Naive thymus-derived CD8-positive, alpha-beta T cell (primary cell): ENCODE measurements at regions not wholly inside any gene's neighbourhood (a gene's known extent, or its start where the extent isn't known, plus 50 kb on each side); places are given as distances from the start of the nearest gene placed in this dataset.
A peak's percentile ranks its signal among the peaks of the same experiment; 100 is the strongest.
"Not testable (repeated sequence)": the region's sequence is repeated elsewhere in the genome, so short reads cannot be mapped to it uniquely, and the experiment has no call there.

Experiments
- ATAC-seq, 2 donors: fragments of 150-1000 bp; cut with Tn5 transposase in 1 of 2; sonication (Bioruptor Pico), chemical (Tn5 transposase) in 1 of 2; 1 replicate in 1 of 2; 2 replicates in 1 of 2; pipeline ENCODE4 v1.10.0; 2021; ENCODE audit warnings: mild to moderate bottlenecking in 2 of 2, moderate library complexity in 2 of 2
- POLR2A ChIA-PET: fragments of 350-600 bp; sonication (Branson Sonifier 250); formaldehyde crosslinking; loops from one replicate; lab custom pipeline; 2021; ENCODE audit warnings: antibody characterized with exemption; lab: Charles Lee
- DNase-seq, 10 donors: peaks; one replicate each; pipeline versions ENCODE4 v3.0.0 to v3.0.0-alpha.2; 2020 to 2022
- H3K27ac Mint-ChIP-seq, 10 donors: one replicate each; pipeline ENCODE4 v1.8.0; 2020 to 2022; ENCODE audit warnings: mild to moderate bottlenecking in 10 of 10, mixed read lengths in 10 of 10, moderate library complexity in 4 of 10, inconsistent platforms in 1 of 10
- H3K27me3 Mint-ChIP-seq, 5 donors: one replicate each; pipeline ENCODE4 v1.8.0; 2021 to 2022; ENCODE audit warnings: mixed read lengths in 5 of 5
- H3K36me3 Mint-ChIP-seq, 3 donors: one replicate each; pipeline ENCODE4 v1.8.0; 2020 to 2022; ENCODE audit warnings: mixed read lengths in 3 of 3, mild to moderate bottlenecking in 2 of 3, inconsistent platforms in 1 of 3
- H3K4me1 Mint-ChIP-seq, 4 donors: one replicate each; pipeline ENCODE4 v1.8.0; 2021 to 2022; ENCODE audit warnings: mixed read lengths in 4 of 4
- H3K4me3 Mint-ChIP-seq, 10 donors: one replicate each; pipeline ENCODE4 v1.8.0; 2020 to 2022; ENCODE audit warnings: mild to moderate bottlenecking in 10 of 10, mixed read lengths in 10 of 10, moderate library complexity in 6 of 10, inconsistent platforms in 1 of 10
- H3K9me3 Mint-ChIP-seq, 9 donors: one replicate each; pipeline ENCODE4 v1.8.0; 2020 to 2022; ENCODE audit warnings: mixed read lengths in 9 of 9, mild to moderate bottlenecking in 3 of 9, inconsistent platforms in 1 of 9, moderate library complexity in 1 of 9

DNA sequence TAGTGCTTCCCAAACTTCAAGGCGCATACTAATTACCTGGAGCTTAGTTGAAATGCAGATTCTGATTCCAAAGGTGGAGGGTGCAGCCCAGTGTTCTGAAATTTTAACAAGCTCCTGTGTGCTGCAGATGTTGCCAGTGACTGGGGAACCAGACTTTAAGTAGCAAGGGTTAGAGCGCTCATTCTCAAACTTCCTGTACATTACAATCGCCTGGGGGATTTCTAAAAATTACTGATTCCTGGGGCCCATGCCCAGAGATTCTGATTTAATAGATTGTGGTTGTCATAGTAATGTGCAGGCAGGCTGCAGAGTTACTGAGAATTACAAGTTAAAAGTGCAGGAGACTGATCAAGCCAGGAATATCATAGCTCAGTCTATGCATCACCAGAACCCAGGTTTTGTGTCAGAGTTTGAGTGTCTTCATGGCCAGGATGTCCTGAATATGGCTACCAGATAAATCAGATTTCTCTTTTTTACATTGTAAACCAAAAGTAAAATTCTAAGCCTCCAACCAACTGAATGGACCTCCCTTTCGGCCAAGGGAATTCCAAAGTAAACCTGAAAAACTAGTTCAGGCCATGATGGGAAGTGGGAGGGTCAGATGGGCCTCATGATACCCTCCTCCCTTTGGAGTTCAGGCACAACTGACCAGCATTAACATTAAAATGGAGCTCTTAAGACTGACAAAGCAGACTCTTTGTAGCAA, 121.6 kb downstream of the ATXN3L start:
- POLR2A ChIA-PET = no interaction called here
- ATAC-seq (no peak), DNase-seq (no peak)
- no peak overlapping the region for H3K27ac Mint-ChIP-seq
- no peaks in the 10 kb centered on the region for H3K36me3 Mint-ChIP-seq
- no peak overlapping the region for H3K4me3 Mint-ChIP-seq
- no peaks in the 10 kb centered on the region for H3K9me3 Mint-ChIP-seq
- no peaks in the 10 kb centered on the region for H3K27me3 Mint-ChIP-seq
- H3K4me1 Mint-ChIP-seq = peaks cover 0 to 4% (median 0%) of the 10 kb centered on the region in 4 donors

DNA sequence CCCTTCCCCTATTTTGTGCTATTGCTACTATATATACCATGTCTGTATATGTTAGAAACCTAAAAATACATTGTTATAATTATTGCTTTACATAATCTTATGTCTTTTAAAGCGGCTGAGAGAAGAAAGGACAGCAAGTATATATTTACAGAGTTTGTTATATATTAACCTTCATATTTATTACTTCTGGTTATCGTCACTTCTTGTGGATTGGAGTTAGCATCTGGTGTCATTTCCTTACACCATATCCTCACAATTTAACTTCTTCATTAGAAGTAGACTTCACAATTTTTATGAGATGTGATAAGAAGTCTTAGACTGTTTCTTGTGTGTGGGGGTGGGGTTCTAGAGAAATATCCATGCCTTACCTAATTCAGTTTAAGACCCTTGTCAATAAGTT, 123.1 kb downstream of the ATXN3L start:
- no peak for ATAC-seq
- POLR2A ChIA-PET = no interaction called here
- DNase-seq = no peak
- Mint-ChIP-seq H3K27me3 (no peaks in the 10 kb centered on the region), H3K36me3 (no peaks in the 10 kb centered on the region), H3K4me1 (peaks cover 0 to 4% (median 0%) of the 10 kb centered on the region in 4 donors), H3K4me3 (no peak overlapping the region), H3K27ac (no peak overlapping the region), H3K9me3 (no peaks in the 10 kb centered on the region)

DNA sequence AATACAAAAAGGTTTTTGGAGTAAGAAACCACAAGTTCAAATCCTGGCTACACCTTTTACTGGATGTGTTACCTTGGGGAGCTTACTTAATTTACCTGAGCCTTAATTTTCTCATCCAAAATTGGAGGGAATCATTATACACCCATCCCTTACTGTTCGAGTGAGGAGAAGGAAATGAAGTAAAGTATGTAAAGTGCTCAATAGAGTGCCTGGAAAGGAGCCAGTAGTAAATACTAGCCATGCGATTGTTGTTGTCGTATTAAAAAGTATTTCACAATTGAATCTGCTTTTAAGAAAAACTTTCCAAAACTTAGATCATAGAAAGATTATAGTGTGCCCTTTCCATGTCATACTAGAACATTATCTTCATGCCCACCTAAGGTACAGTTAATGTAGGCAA, 124.5 kb downstream of the ATXN3L start:
- DNase-seq (no peak), ATAC-seq (no peak)
- H3K27ac Mint-ChIP-seq = no peak overlapping the region
- no peak overlapping the region for H3K4me3 Mint-ChIP-seq
- no peaks in the 10 kb centered on the region for H3K27me3 Mint-ChIP-seq
- no peaks in the 10 kb centered on the region for H3K9me3 Mint-ChIP-seq
- H3K36me3 Mint-ChIP-seq = no peaks in the 10 kb centered on the region
- H3K4me1 Mint-ChIP-seq = peaks cover 0 to 4% (median 0%) of the 10 kb centered on the region in 4 donors
- POLR2A ChIA-PET = no interaction called here

DNA sequence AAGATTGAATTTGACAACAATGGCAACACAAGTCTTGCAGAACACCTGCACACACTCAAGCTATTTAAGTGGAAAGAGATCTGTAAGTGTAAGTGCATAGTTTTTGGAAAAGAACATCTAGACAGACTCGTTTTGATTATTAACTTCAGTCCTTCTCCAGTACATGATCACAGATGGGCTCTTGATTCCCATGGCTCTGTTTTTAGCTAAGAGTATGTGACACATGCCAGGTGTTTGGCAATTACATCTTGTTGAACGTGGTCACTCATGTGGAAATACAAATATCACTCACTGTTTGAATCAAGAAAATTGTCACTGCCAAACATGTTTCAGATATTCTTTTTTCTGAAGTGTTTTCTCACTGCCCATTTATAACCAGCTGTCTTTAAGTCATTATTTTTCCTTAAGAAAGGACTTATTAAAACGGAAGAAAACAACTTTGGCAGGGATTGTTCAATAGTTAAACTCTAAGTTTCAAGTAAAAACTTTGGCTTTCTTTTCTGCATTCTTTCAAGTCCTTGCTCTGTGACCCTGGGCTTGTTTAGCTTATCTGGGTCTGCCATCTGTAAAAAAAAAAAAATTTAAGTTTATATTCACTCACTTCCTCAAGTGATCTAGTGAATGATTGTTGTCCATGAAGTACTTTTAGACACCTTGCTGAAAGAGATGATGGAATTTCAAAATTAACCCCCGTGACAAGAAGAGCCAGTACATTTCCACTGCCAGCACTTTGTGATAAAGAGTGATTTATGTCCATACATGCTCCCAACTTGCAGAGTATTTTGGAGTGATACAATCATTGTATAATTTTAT, 125.4 kb downstream of the ATXN3L start:
- Mint-ChIP-seq H3K9me3 (no peaks in the 10 kb centered on the region), H3K27me3 (no peaks in the 10 kb centered on the region), H3K4me1 (peaks cover 0 to 4% (median under 1%) of the 10 kb centered on the region in 4 donors), H3K4me3 (no peak overlapping the region), H3K27ac (no peak overlapping the region), H3K36me3 (no peaks in the 10 kb centered on the region)
- DNase-seq = no peak
- POLR2A ChIA-PET = no interaction called here
- no peak for ATAC-seq

DNA sequence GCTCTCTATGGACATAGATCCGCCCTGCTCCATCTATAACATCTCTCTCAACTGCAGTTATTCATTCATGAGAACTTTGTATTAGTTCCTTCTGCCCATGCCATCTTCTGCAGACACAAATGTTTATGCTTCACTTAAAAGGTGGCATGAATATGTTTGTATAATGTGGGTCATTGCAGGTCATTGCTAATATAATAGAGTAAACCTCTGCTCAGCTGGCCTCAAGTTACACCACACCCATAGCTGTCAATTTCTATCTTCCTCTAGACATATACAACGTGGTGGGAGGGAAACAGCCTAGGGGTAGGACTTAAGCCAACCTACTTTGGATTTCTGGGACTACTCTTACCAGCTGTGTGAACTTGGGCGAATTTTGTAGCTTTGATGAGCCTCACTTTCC, 129.8 kb downstream of the ATXN3L start:
- Mint-ChIP-seq H3K36me3 (peaks cover 0 to under 1% (median 0%) of the 10 kb centered on the region in 3 donors), H3K9me3 (peaks cover 0 to 6% (median 0%) of the 10 kb centered on the region in 9 donors), H3K4me3 (no peak overlapping the region), H3K4me1 (peaks cover 0 to 4% (median under 1%) of the 10 kb centered on the region in 4 donors), H3K27ac (no peak overlapping the region), H3K27me3 (no peaks in the 10 kb centered on the region)
- no peak for DNase-seq
- POLR2A ChIA-PET = no interaction called here
- no peak for ATAC-seq

DNA sequence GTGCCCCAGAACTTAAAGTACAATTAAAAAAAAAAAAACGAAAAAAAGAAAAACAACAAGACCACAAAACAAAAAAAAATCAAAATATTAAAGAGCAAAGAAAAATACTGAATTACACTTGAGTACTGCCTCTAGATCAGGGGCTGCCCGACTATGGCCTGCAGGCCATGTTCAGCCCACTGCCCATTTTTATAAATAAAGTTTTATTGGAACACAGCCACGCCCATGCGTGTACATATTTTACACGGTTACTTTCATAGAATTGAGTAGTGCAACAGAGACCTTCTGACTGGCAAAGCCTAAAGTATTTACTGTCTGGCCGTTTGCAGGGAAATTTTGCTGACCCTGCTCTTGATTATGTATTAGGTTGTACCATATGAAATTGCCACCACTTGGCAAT, 130.5 kb downstream of the ATXN3L start:
- H3K9me3 Mint-ChIP-seq = peaks cover 0 to 7% (median 3%) of the 10 kb centered on the region in 9 donors
- H3K4me3 Mint-ChIP-seq = no peak overlapping the region
- no peak overlapping the region for H3K27ac Mint-ChIP-seq
- H3K36me3 Mint-ChIP-seq = peaks cover 0 to 7% (median 0%) of the 10 kb centered on the region in 3 donors
- DNase-seq = no peak
- H3K27me3 Mint-ChIP-seq = no peaks in the 10 kb centered on the region
- POLR2A ChIA-PET = no interaction called here
- H3K4me1 Mint-ChIP-seq = peaks cover 0 to 4% (median under 1%) of the 10 kb centered on the region in 4 donors
- ATAC-seq = no peak

DNA sequence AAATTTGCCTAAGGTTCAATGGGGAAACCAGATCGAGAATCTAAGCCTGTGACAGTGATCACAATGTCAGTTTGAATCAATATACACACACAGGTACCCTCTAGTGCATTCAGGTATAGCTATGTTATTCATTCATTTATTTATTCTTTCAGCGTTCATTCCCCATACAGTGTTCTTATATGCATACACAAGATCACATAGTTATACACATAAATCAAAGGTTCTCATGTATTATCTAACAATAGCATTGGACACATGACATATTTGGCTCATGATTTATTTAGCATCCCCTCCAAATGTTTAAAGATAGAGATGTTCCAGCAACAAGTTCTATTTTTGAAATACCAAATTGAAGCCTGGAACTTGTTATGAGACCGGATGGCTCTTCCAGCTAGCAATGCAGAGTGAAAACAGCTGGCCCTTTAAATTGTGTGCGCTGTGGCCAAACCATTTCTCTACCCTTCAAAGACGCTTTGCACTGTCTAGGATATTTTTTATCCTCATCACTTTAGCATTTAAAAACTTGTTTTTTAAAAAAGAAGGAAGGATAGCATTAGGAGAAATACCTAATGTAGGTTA, 131.0 kb downstream of the ATXN3L start:
- Mint-ChIP-seq H3K9me3 (peaks cover 0 to 13% (median 7%) of the 10 kb centered on the region in 9 donors), H3K36me3 (peaks cover 0 to 12% (median 0%) of the 10 kb centered on the region in 3 donors), H3K27ac (no peak overlapping the region), H3K27me3 (no peaks in the 10 kb centered on the region), H3K4me3 (no peak overlapping the region), H3K4me1 (peaks cover 0 to 1% (median under 1%) of the 10 kb centered on the region in 4 donors)
- POLR2A ChIA-PET = no interaction called here
- DNase-seq = no peak
- ATAC-seq = no peak

DNA sequence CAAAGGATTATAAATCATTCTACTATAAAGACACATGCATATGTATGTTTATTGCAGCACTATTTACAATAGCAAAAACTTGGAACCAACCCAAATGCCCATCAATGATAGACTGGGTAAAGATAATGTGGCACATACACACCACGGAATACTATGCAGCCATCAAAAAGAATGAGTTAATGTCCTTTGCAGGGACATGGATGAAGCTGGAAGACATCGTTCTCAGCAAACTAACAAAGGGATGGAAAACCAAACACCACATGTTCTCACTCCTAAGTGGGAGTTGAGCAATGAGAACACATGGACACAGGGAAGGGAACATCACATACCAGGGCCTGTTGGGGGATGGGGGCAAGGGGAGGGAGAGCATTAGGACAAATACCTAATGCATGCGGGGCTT, 133.2 kb downstream of the ATXN3L start:
- H3K9me3 Mint-ChIP-seq = peaks cover 0 to 21% (median 7%) of the 10 kb centered on the region in 9 donors
- H3K4me1 Mint-ChIP-seq, H3K4me3 Mint-ChIP-seq, DNase-seq, ATAC-seq, H3K27me3 Mint-ChIP-seq, POLR2A ChIA-PET, H3K27ac Mint-ChIP-seq: not testable (repeated sequence)
- peaks cover 0 to 19% (median 0%) of the 10 kb centered on the region in 3 donors for H3K36me3 Mint-ChIP-seq

DNA sequence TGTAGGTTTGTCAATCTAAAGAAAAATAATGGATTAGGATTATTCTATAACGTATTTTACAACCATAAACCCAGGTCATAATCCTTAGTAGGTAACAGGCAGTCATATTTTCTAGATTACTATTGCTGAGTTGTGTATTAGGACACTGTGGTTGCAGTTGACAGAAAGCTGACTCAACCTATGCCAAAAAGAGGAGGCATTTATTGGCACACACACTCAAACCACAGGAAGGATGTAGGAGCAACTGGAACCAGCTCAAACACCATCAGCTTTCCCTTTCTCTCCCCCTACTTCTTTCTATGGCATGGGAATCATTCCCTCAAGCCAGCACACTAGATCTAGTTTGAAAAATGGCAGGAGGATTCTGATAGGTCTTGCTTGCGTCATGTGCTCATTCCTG, 136.4 kb upstream of the FAM9C start:
- Mint-ChIP-seq H3K4me3 (no peak overlapping the region), H3K36me3 (peaks cover 0 to 19% (median 0%) of the 10 kb centered on the region in 3 donors), H3K27me3 (no peaks in the 10 kb centered on the region), H3K27ac (no peak overlapping the region), H3K4me1 (peaks cover 0 to 9% (median 8%) of the 10 kb centered on the region in 4 donors), H3K9me3 (peaks cover 0 to 21% (median 4%) of the 10 kb centered on the region in 9 donors)
- POLR2A ChIA-PET = no interaction called here
- ATAC-seq (no peak), DNase-seq (no peak)

DNA sequence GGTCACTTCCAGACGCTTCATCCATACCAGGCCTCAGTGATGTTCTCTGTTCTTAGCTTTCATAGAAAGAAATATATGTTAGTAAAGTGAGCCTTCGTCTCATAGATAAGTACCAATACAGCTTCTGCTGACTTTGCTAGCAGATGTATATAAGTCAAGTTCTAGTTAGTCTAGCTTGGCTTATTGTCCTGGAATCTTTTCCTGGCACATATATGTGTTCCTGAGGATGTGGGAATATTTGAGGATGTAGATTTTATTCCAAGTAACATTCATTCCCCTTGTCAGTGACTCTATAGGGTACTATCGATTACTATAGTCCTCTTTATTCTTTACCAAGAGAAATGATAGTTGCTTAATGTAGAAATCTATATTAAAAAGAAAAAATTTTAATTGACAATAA, 135.2 kb upstream of the FAM9C start:
- H3K36me3 Mint-ChIP-seq = peaks cover 0 to 13% (median 0%) of the 10 kb centered on the region in 3 donors
- H3K4me3 Mint-ChIP-seq = no peak overlapping the region
- peaks cover 0 to 9% (median 8%) of the 10 kb centered on the region in 4 donors for H3K4me1 Mint-ChIP-seq
- no peak for ATAC-seq
- H3K27ac Mint-ChIP-seq = no peak overlapping the region
- H3K27me3 Mint-ChIP-seq = no peaks in the 10 kb centered on the region
- peaks cover 0 to 16% (median 4%) of the 10 kb centered on the region in 9 donors for H3K9me3 Mint-ChIP-seq
- no peak for DNase-seq
- POLR2A ChIA-PET = no interaction called here

DNA sequence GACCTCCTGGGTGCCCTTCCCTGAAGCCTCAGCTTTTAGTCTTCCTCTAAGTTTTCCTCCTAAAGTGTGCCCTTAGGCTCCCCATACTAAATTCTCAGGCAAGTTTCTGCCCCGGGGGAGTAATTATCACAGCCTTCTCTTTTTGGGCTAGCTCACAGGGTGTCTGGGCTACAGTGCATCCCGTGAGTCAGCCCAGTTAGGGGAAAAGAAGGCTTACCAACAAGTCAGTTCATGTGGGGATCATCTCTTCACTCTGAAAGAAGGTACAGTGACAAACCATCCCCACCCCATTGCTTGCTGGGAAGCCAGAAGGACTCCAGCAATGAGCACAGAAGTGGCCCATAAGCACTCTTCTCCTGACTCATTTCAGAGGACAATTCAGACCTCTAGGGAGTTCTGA, 134.7 kb upstream of the FAM9C start:
- POLR2A ChIA-PET = interaction anchor here (0.5 kb wide), 1 partner anchor 97 kb away, joined by 3 read pairs; no protein-coding TSS in a partner anchor
- no peaks in the 10 kb centered on the region for H3K27me3 Mint-ChIP-seq
- peaks cover 0 to 8% (median 0%) of the 10 kb centered on the region in 3 donors for H3K36me3 Mint-ChIP-seq
- peaks cover 0 to 9% (median 8%) of the 10 kb centered on the region in 4 donors for H3K4me1 Mint-ChIP-seq
- H3K27ac Mint-ChIP-seq = no peak overlapping the region
- DNase-seq = no peak
- H3K4me3 Mint-ChIP-seq = no peak overlapping the region
- no peak for ATAC-seq
- peaks cover 0 to 11% (median under 1%) of the 10 kb centered on the region in 9 donors for H3K9me3 Mint-ChIP-seq

DNA sequence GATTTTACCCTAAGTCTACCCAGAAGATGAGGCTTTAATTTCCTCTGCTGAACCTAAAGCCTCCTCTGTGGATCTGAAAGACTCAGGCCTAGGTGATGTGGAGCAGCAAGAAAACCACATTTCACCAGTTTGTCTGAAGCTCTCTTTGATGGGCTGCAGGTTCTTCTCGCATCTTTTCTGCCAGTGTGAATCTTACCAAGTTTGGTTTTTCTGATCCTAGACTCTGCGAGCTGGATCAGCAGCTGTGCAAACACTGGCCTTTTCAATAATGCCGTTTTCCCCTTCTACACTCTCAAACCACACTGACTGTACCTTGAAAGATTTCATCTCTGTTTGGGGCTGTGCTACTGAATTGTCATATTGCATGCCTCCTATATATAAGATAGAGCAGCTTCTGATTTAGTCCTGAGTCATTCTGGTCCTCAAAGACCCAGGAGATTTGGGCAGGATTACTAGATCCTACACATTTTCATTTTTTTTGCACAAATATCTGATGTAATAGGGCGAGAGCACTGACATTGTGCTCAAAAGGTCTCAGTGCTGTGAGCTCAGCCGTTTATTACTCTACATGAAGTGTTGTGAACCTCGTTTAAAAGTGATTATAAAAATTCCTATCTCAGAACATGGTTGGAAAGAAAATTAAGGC, 133.6 kb upstream of the FAM9C start:
- POLR2A ChIA-PET = no interaction called here
- H3K27me3 Mint-ChIP-seq = no peaks in the 10 kb centered on the region
- H3K9me3 Mint-ChIP-seq = peaks cover 0 to 5% (median 0%) of the 10 kb centered on the region in 9 donors
- peak overlapping the region in 6 of 10 donors; percentile 33 to 65 (median 56) for H3K27ac Mint-ChIP-seq
- peaks cover 0 to 5% (median 0%) of the 10 kb centered on the region in 3 donors for H3K36me3 Mint-ChIP-seq
- H3K4me1 Mint-ChIP-seq = peaks cover 0 to 9% (median 8%) of the 10 kb centered on the region in 4 donors
- ATAC-seq (peak; percentile 63 to 70), DNase-seq (peak in 4 of 10 donors; percentile 0 to 44 (median 18))
- H3K4me3 Mint-ChIP-seq = peak overlapping the region in 1 of 10 donors; percentile 23
